Hematopoietic multipotent progenitor cell treated with erythropoietin and hydrocortisone succinate and interleukin-3 and kit ligand, for 6 days (in vitro differentiated cells): ENCODE measurements at regions not wholly inside any gene's neighbourhood (a gene's known extent, or its start where the extent isn't known, plus 50 kb on each side); places are given as distances from the start of the nearest gene placed in this dataset.

Experiments
- DNase-seq: peaks from one replicate; pipeline ENCODE4 v3.0.0-alpha.2; 2015

DNA sequence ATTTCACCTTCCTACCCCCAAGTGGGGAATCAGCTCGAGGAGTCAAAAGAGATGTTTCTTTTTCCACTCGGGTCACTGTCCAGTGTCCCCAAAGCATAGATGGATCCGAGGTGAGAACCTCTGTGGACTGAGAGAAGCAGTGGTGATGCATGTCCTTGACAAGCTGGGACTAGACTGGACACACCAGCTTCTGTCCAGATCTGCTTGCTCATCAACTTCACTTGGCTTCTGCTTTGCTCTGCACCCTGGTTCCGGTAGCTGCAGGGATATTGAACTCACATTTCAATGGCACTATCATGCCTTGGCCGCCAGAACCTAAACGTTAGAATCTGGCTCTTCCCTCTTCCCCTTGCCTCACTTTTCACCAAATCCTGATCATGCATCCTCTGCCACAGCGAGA, 50.3 kb upstream of the CXCL12 start:
- no peak for DNase-seq

DNA sequence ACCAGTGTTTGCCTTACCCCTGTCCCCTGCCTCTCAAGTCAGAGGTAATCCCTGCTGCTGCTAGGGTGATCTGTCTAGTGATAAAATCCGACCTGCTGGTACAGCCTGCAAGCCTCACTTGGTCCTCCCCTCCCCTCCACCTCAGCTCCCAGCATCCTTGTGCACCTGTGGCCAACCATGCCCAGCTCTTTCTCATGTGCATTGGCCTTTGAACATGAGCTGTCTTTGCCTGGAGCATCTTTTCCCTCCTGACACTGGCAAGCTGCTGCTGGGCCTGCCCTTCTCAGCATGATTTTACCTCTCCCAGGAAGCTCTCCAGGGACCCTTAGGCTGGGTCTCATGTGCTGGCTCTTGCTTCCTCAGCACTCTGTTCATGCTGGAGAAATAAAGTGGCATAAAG, 51.3 kb upstream of the CXCL12 start:
- no peak for DNase-seq

DNA sequence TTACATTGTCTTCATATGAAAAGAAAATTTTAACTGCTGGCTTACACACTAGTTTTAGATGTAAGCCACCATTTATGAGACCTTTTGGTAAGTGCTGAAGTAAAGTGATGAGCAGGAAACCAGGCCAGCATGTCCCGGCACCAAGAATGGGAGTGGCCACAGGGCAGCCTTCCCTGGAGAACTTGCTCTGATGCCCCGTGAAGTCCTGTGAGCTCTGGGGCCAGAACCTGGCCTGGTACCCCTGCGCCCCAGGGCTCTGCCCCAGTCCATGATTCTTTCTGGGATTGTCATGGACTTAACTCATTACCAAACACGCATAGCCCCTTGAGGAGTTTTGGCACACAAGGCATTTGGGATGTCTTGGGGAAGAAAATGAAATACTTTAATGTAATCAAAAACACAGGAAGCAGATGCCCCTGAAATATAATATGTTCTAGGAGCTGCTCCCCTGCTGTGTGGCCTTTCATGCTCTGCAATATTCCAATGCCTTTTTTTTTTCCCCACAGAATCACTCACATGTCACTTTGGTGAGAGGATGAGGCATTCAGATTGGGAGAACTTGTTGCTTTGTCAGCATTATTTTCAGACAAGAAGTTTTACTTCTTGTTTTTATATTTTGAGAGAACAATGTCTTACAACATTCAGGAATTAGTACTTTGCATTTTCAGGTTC, 53.1 kb upstream of the CXCL12 start:
- no peak for DNase-seq

DNA sequence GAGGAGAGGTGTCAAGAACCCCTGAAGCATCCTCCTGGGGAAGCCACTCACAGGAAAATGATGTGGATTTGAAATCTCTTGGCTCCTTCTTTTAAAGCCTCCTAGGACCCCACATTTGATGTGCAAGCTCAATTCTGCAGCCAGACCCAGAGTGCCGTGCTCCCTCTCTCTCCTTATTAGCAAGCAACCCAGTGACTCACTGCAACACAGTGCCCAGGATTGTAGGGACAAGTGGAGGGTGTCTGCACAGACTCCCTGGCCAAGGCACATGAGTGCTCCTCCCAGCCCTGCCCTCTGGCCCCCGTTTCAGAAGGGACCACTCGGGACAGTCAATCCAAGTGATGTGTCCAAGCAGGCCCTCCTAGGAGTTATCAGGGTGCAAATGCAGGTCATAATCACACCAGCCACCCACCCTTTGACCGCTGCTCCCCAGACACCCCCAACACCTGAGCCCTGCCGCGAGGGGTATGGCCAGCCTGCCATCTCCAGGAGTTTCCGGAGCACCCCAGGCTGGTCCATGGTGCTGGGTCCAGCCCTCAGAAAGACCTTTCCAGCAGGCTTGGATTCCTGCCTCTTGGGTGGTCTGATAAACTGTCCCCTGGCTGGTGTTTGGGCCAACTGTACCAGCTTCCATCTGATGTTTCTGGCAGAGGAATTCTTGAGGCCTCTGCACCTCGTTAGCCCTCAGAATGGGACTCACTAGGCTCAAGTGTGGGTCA, 54.5 kb upstream of the CXCL12 start:
- no peak for DNase-seq

DNA sequence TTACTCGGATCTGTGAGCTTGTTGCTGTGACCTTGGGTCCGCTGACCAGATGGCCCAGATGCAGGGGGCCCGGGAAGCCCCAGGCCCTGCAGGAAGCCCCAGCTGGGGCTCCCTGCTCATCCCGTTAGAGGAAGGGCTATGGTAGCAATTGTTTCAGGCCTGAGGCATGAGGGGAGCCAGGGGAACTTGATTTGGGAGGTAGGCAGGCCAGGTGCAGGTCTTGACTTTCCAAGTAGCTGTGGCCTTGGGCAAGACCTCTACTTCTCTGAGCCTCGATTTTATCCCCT, 55.0 kb upstream of the CXCL12 start:
- no peak for DNase-seq

DNA sequence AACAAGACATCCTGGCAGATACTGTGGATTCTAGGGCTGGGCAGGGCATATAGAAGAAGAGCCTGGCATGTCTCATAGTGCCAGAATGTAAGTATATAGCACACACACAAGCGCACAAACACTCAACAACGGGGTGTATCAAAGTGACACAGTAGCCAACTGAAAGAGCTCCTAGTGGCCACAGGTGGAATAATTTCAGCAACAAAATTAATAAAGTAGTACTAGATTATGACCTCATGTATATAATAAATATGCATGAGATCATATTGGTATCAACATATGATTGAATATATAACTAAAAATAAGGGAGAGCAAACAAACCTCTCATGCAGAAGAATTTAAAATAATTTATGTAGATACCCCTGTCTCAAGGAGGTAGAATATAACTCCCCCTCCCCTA, 72.4 kb upstream of the CXCL12 start:
- DNase-seq = no peak

DNA sequence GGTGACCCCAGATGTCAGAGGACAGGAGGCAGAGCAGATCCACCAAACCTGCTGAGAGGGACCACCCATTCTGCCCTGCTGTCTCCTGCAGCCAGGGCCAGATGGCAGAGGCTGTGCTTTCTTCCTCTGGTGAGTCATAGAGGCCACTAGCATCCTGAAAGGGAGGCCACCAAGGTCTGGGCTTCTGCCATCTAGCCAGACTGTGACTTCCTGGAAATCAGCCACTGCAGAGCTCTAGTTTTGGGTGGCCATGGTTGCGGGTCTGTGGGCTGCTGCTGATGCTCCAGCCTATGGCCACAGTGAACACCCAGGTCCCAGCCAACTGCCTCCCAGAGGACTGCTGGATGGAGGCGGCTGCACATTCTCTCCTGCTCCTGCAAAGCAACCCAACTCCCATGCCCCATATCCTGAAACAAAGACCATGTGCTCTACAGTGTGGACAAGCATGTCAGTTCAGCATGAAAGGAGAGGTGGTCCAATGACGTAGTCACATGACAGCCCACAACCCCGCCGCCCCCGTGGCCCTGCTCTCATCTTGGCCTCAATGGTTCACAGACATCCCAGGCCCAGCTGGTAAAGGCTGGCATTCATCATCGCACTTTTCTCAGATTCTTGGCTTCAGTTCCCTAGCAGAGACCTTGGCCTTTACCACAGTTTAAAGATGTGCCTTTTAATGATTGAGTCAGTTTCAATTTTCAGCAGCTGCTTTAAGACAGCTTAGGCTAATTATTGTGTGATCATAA, 73.9 kb upstream of the CXCL12 start:
- no peak for DNase-seq

DNA sequence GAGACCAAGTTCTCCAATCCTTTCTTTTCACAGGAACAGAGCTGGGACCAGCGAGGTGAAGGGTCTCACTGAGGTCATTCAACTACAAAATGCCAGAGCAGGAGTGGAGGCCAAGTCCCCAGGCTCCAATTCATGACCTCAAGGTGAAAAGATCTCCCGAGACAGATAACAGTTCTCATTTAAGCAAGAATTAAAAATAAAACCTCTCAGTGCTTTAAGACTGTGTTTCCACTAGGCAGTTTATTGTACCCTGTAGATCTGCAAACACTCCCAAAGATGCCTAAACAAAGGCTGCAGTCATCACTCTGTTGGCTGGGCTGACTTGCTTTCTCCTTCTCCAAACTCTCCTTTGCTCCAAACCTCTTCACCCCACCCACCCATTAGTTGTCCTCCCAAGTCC, 74.8 kb upstream of the CXCL12 start:
- DNase-seq = no peak

DNA sequence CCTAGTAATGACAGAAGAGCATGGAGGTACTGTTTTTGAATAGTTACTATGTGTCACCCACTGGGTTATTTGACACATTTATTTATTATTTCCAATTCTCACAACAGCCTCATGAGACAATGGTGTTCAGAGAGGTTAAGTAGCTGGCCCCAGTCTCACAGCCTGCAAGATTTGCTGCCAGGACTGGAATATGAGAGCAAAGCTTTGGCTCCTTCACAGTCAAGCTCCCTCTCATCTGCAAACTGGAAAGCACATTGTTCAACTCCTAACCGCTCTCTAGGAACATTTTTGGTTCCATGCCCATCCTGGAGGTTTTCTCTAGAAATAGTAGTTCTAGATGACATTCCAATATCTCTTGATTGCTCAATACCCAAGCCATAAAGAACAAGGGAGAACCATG, 75.5 kb upstream of the CXCL12 start:
- DNase-seq = no peak

DNA sequence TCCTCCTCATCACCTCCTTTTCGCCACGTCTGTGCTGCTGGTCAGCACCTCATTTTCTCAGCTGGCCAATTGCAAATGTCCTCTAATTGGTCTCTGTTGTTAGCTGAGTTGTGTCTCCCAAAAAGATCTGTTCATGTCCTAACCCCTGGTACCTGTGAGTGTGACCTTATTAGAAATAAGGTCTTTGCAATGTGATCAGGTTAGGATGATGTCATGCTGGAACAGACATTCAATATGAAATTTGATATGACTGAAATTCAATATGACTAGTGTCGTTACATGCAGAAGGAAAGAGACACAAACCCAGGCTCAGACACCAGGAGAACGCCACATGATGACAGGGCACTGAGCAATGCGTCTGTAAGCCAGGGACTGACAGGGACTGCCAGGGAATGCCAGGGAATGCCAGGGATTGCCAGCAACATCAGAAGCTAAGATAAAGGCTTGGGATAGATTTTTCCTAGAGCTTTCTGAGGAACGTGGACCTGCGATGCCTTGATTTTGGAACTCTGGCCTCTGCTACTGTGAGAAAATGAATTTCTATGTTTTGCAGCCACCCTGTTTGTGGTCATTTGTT, 77.5 kb upstream of the CXCL12 start:
- no peak for DNase-seq

DNA sequence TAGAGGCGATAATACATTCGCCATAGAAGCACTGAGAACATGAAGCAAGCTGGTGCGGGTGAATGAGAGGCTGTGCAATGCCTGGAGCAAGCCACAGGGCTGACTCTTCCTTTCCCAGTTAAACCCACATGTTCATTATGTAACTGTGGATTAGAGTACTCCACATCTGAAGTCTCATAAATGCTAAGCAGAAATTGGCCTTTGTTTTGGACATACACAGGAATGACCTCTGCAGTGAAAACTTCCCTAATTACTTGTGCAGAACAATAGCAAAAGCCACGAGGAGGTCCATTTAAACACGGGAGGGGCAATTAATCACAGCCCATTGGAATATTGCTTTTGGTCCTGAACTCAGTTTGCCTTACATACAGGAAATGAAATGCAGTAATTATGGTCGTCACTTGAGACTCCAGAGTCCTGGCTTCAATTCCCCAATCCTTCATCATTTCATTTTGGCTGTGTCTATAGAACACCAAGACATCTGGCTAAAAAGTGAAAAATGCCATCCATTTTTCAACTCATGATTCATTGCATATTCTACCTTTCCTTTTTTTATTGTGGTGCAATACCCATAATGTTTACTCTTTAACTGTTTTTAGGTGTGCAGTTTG, 78.7 kb upstream of the CXCL12 start:
- no peak for DNase-seq

DNA sequence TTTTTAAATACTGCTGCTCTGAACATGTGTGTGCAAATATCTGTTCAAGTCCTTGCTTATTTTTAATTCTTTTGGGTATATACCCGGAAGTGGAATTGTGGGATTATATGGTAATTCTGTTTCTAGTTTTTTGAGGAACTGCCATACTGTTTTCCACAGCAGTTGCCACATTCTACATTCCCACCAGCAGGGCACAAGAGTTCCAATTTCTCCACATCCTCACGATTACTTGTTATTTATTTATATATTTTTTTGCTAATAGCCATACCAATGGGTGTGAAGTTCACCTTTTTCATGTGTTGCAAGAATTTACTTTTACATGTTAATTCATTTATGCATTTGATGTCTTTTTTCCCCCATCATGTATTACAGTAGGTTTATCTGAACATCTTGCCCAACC, 79.6 kb upstream of the CXCL12 start:
- DNase-seq = no peak

DNA sequence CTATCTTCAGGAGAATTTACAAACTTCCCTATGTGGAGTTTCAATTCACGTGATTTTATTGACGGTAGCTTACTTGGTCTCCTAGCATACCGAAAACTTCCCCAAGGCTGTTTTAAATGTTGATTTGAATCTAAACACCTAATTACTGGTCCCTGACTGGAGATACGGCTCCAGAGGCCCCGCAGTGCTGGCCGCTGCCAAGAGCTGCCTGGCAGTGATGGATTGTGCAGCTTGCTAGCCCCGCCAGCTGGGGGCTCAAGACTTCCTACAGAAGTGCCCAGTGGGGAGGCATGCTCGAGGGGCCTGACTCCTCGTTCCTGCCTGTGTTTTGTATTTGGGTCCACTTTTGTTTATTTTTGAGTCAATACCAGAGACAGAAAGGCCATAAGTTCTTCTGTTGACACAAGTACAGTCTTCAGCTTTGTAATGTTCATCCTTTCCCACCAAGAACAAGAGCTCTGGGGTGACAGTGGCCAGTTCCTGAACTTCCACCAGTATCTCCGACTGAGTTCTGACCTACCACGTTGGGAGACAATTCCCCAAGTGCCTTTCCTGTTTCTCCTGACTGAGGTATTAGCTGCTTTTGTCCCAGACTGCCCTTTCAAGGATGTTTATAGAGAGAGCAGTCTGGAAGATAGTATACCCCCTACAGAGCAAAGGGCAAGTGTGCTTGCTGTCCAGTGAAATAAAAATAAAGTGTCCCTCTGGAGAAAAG, 80.7 kb upstream of the CXCL12 start:
- no peak for DNase-seq

DNA sequence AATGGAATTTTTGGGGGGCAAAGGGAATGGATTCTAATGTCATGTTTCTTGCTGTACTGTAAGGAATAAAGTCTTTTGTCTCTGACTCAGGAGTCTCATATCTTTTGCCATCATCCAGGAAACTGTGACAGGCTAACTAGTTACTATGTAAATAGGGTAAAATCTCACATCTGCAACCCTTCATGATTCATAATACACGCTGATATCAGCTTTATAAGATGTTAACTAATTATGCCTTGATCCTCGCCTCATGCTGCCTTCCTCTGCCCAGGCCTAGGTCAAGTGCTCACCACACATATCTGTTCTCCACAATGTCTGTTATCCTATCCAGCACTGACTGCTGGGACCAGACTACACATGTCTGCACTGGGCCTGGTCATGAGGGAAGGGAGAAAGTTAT, 81.3 kb upstream of the CXCL12 start:
- DNase-seq = no peak

DNA sequence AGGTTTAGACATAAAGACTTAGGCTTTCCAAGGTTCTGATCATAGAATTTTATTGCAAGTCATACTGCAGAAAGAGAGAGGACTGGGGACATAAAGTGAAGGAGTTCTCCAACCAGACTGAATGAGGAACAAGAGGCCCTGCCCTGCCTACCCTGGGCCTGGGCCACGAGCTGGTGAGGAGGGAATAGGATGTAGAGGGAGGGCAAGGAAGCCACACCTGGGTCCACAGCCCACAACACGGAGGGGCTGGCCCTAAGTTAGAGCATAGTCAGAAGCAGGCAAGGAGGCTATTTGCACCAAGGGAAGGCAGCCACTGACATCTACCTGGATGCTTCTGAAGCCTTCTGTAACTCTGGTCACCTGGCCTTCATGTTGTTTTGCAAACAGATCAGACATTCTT, 82.2 kb upstream of the CXCL12 start:
- DNase-seq = no peak

DNA sequence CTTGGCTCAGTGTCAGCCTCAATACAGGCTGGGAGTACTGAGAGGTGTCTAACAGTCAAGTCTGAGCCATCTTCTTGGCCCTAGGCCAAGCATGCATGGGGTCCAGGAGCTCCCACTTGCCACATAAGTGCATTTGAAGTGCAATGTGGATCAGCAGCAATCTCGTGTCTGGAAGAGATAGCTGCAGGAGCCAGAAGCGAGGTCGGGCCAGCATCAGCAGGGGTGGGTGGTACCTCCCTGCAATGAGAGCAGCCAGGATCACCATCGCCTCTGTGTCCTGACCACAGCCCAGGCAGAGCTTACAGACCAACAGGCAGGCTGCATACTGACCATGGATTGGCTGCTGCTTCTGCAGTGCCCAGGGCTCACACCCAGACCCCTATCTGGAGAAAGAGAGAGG, 83.0 kb upstream of the CXCL12 start:
- no peak for DNase-seq

DNA sequence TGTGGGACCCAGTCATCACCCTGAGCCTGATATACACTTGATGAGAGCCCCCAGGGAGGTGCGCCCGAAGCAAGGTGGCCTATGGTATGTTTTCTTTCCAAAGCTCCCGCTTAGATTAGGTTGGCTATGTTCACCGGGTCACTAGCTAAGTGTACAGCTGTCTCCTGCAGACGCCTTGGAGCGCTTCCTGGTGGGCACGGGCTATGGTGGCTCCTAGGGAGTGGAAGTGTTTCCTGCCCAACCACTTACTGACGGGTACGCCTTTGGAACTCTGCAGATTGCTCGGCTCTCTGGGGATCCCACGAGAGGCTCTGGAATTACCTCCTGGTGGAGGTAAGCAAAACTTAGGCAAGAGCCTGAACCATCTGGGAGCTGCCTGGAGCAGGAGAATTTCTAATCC, 83.6 kb upstream of the CXCL12 start:
- DNase-seq = no peak

DNA sequence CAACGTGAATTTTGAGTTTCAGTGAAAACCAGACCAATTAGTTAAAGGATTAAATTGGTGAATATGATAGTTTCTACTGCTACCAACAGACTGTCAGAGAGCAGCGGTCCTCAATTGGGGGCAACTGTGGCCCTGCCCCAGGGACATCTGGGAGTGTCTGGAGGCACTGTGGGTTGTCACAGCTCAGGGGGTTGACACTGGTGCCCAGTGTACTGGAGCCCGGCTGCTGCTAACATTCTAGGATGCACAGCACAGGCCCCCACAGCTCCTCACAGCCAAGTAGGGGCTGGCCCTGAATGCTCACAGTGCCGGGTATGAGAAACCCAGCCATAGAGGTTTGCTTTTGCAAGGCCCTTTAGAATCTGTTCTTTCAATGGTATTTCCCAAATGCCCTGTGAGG, 84.1 kb upstream of the CXCL12 start:
- DNase-seq = no peak

DNA sequence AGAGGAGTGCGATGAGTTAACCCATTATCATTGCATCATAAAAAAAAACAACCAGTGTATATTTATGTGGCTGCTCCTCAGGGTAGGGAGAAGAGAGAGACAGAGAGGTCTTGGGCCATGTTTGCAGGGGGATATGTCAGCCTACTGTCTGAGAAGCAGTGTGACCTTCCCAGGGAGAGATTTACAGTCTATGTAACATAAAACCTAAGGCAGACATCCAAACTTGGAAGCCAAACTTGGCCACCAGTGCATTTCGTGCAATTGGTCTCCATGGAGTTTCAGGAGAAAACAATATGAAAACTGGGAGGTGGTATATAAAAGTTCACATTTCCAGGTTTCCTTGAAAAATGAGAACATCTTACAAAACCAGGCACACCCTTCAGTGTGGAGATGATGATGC, 85.9 kb upstream of the CXCL12 start:
- no peak for DNase-seq

DNA sequence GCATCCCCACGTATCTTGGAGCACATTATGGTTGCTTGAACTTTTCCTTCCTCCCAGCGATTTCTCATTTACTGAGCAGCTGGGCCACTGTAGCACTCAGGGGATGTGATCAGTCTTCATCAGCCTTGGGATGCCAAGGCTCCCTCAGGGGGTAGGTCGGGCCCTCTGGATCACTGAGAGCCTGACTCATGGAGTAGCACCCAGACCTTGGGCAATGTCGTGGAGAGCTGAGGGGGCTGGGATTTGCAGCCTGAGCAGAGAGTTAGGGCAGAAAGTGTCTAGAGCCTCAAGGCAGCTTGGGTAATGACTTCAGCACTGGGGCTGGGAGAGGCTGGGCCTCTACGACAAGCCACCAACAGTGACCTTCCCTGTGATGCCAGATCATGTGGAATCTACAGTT, 86.5 kb upstream of the CXCL12 start:
- no peak for DNase-seq

DNA sequence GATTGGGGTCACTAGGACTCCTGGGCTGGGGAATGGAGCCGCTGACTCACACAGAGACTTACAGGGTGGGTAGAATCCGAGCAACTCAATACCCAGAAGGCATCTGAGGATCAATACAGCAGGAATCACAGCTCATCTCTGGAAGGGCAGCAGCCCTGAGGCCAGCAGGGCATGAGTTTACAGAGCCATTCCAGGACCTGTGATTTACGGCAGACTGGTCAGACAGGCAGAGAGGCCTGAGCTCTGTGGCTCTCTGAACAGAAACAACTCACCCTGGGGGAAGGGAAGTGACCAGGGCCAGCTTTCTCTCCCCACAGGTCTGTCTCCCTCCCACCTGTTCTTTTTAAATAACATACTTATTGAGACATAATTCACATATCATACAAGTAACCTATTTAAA, 88.2 kb upstream of the CXCL12 start:
- no peak for DNase-seq

DNA sequence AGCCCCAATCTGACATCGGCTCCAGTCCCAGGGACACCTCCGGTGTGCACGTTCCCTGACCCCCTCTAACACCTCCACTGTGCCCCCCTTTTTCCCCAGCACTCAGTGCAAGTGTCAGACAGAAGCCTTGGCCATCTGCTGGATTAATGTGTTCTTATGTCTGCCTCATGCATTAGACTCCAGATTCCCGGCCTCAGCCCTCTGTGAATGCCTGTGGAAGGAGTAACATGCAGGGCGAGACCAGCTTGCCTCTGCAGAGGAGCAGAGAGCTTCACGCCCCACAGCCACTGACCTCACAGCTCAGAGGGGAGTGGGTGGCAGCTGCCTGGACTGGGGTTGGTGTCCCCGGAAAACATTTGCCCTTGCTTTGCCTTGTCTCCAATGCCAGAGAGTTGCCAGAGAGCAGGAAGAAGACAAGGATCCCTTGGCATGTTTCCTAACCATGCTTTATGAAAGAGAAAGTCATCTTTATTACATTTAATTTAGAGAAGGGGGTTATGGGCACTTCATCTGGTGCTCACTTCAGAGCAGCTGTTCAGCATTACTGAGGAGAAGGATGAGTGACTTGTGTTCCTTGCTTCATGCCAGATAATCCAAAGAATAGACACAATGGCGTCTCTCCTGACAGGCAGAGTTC, 91.6 kb upstream of the CXCL12 start:
- DNase-seq = no peak

DNA sequence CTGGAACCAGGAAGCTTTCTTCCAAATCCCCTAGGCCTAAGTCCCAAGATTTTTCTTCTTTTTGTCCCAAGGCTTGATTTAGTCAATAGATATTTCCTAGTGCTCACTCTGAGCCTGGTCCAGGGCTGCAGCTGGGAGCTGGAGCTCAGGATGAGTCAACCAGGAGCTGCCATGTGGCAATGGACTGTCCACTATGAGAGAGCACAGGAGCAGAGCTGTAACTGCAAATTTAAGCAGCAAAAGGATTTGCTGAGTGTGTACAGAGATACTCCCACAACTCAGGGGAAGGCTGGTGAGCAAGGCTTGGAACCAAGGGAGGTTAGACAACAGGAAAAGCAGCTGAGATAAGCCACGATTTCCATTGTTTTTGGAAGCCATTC, 92.1 kb upstream of the CXCL12 start:
- DNase-seq = no peak
